GM18507 (cell line): ENCODE measurements at regions not wholly inside any gene's neighbourhood (a gene's known extent, or its start where the extent isn't known, plus 50 kb on each side); places are given as distances from the start of the nearest gene placed in this dataset.
A peak's percentile ranks its signal among the peaks of the same experiment; 100 is the strongest.

Source experiments
- DNase-seq: peaks from one replicate; pipeline ENCODE4 v3.0.0; 2011; ENCODE audit warnings: low read depth; ENCODE audit not compliant: insufficient read length; ENCODE audit errors: extremely low spot score
- FAIRE-seq: peaks from 2 replicates; lab custom pipeline; 2011; peaks lifted over from hg19 to GRCh38; lab: Jason Lieb, UNC

- FAIRE-seq (no peak), DNase-seq (no peak)
Measured at GRCh38 chr13:80473695-80474094, 132.8 kb upstream of the SPRY2 start.

- DNase-seq = no peak
- FAIRE-seq = no peak
Measured at GRCh38 chr13:80469853-80470381, 129.0 kb upstream of the SPRY2 start.

- DNase-seq (no peak), FAIRE-seq (no peak)
Measured at GRCh38 chr13:80469105-80469852, 128.4 kb upstream of the SPRY2 start.

GRCh38 chr13:80465321-80465720, 124.4 kb upstream of the SPRY2 start:
- FAIRE-seq = no peak
- no peak for DNase-seq

- DNase-seq = no peak
- no peak for FAIRE-seq
Measured at GRCh38 chr13:80463673-80464352, 122.9 kb upstream of the SPRY2 start.

GRCh38 chr13:80462567-80462966, 121.6 kb upstream of the SPRY2 start:
- FAIRE-seq (peak; percentile 45), DNase-seq (no peak)

- FAIRE-seq = no peak
Measured at GRCh38 chr13:80462037-80462436, 121.1 kb upstream of the SPRY2 start.

GRCh38 chr13:80458543-80458942, 117.6 kb upstream of the SPRY2 start:
- DNase-seq = no peak
- no peak for FAIRE-seq

More at GRCh38 chr13:80462037-80462436, 121.1 kb upstream of the SPRY2 start:
- DNase-seq = no peak

GRCh38 chr13:80454245-80454644, 113.3 kb upstream of the SPRY2 start:
- FAIRE-seq (peak; percentile 88), DNase-seq (no peak)

- FAIRE-seq (no peak), DNase-seq (no peak)
Measured at GRCh38 chr13:80452279-80452678, 111.4 kb upstream of the SPRY2 start.

- no peak for FAIRE-seq
- no peak for DNase-seq
Measured at GRCh38 chr13:80451641-80452040, 110.7 kb upstream of the SPRY2 start.

- DNase-seq = no peak
- peak; percentile 58 for FAIRE-seq
Measured at GRCh38 chr13:80450386-80450785, 109.5 kb upstream of the SPRY2 start.

- DNase-seq = no peak
- no peak for FAIRE-seq
Measured at GRCh38 chr13:80448725-80449124, 107.8 kb upstream of the SPRY2 start.

- no peak for FAIRE-seq
- DNase-seq = no peak
Measured at GRCh38 chr13:80447747-80448146, 106.8 kb upstream of the SPRY2 start.

- FAIRE-seq (no peak), DNase-seq (no peak)
Measured at GRCh38 chr13:80444240-80445015, 103.5 kb upstream of the SPRY2 start.

- DNase-seq = no peak
Measured at GRCh38 chr13:80442609-80443008, 101.7 kb upstream of the SPRY2 start.

GRCh38 chr13:80441968-80442367, 101.0 kb upstream of the SPRY2 start:
- DNase-seq (no peak), FAIRE-seq (no peak)

More at GRCh38 chr13:80442609-80443008, 101.7 kb upstream of the SPRY2 start:
- no peak for FAIRE-seq

- no peak for DNase-seq
- no peak for FAIRE-seq
Measured at GRCh38 chr13:80438521-80438920, 97.6 kb upstream of the SPRY2 start.

GRCh38 chr13:80437231-80437630, 96.3 kb upstream of the SPRY2 start:
- FAIRE-seq = no peak
- DNase-seq = no peak

- FAIRE-seq (no peak), DNase-seq (no peak)
Measured at GRCh38 chr13:80436571-80437169, 95.7 kb upstream of the SPRY2 start.
